Keratinocyte (primary cell): ENCODE measurements at regions not wholly inside any gene's neighbourhood (a gene's known extent, or its start where the extent isn't known, plus 50 kb on each side); places are given as distances from the start of the nearest gene placed in this dataset.

Experiments used
- CTCF ChIP-seq, 3 experiments: IDR thresholded peaks in 1 of 3; conservative IDR thresholded peaks in 1 of 3; optimal IDR thresholded peaks in 1 of 3; 2 replicates in 2 of 3; 3 replicates in 1 of 3; pipeline versions ENCODE3 to v1.5.1; 2011; ENCODE audit warnings: low read length in 3 of 3, mild to moderate bottlenecking in 3 of 3, moderate library complexity in 2 of 3, control low read depth in 1 of 3, inconsistent platforms in 1 of 3; ENCODE audit not compliant: insufficient read depth in 2 of 3; ENCODE audit errors: extremely low read depth in 1 of 3
- EZH2 ChIP-seq: IDR thresholded peaks from one replicate; pipeline ENCODE4 v1.6.1; 2012; ENCODE audit warnings: inconsistent platforms, mild to moderate bottlenecking, low read length, moderate library complexity

- TF ChIP-seq EZH2 (no peak), CTCF (optimal IDR thresholded peaks at IDR 0.05 in 1 of 3, IDR thresholded peaks at IDR 0.05 in 1 of 3, conservative IDR thresholded peaks at IDR 0.05 in 1 of 3; ENCODE audit: extremely low read depth in 1 of 3, insufficient read depth in 2 of 3, low read length in 3 of 3) (no peak)
Measured at GRCh38 chr2:21812766-21813165, 689.0 kb downstream of the TDRD15 start.
